ENCODE measurements at regions not wholly inside any gene's neighbourhood (a gene's known extent, or its start where the extent isn't known, plus 50 kb on each side); places are given as distances from the start of the nearest gene placed in this dataset.

DNA sequence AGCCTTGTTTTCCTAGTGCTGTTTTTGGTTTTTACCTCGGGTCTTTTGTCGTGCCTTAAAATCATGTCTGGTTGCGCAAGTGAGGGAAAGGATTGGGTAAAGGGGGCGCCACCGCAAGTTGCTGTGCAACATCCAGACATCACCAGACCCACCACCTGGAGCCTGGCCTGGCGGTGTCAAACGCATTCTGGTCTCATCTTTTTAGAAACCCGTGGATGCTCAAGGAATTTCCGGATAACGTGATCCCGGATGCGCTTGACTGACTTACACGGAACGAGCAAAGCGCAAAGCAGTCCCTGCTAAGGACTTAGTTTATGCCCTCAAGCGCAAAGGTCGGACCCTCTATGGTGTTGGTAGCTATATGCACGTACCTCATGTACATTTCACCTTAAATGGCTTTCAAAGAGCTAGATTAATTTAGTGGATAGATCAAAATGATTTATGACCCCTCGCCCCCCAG lies 105.2 kb downstream of the OR2B2 start:
- Histone ChIP-seq H3K36me3 (ENCODE audit: control insufficient read depth in 2 of 2, extremely low read depth in 1 of 2, insufficient read depth in 2 of 2, low read length in 2 of 2) (no peaks in the 10 kb centered on the region), H3K9ac (replicated peaks; ENCODE audit: extremely low read depth, insufficient read depth, low read length) (peak overlapping the region; percentile 4), H3K4me1 (ENCODE audit: control insufficient read depth, extremely low read depth, insufficient read depth, low read length) (peaks cover 24% of the 10 kb centered on the region), H3K79me2 (ENCODE audit: control insufficient read depth, insufficient read depth, low read length) (no peaks in the 10 kb centered on the region), H3K4me3 (replicated peaks in 1 of 3; ENCODE audit: insufficient read depth in 1 of 3, low read depth in 1 of 3, low read length in 3 of 3) (peak overlapping the region in 2 of 3 experiments; percentile 48), H4K20me1 (replicated peaks; ENCODE audit: control insufficient read depth, extremely low read depth, insufficient read depth, low read length) (no peaks in the 10 kb centered on the region), H3K9me1 (replicated peaks; ENCODE audit: control insufficient read depth, extremely low read depth, insufficient read depth, low read length) (no peaks in the 10 kb centered on the region), H3K9me3 (replicated peaks; ENCODE audit: control insufficient read depth, insufficient read depth, low read length) (no peaks in the 10 kb centered on the region), H3K27ac (ENCODE audit: insufficient read depth, low read depth, low read length) (peak overlapping the region; percentile 35), H3K4me2 (ENCODE audit: insufficient read depth, low read length) (peak overlapping the region; percentile 64), H2AFZ (ENCODE audit: low read depth, low read length) (peak overlapping the region; percentile 36), H3K27me3 (ENCODE audit: control insufficient read depth in 2 of 2, insufficient read depth in 2 of 2, low read length in 2 of 2) (no peaks in the 10 kb centered on the region)
- ChIA-PET CTCF (interaction anchor here (0.6 to 6.8 kb wide), 11 partner anchors 9 to 864 kb away, joined by 3 to 67 read pairs (median 5); a partner anchor contains a TSS), POLR2A (interaction anchor here (0.9 to 5.7 kb wide), 12 partner anchors 18 to 674 kb away, joined by 3 to 99 read pairs (median 10); a partner anchor contains a TSS)
- intact Hi-C loops (cut with micrococcal nuclease) (loop anchor here (1.0 kb wide), 1 partner anchor 11 kb away; no protein-coding TSS in a partner anchor), dilution Hi-C loops (cut with MboI; ENCODE audit: extremely low pct_ligation_motif_present, low sequenced_read_pairs) (no loop called here)
- FAIRE-seq = peak; percentile 4
- no TSS peak for BruUV-seq (replicated peaks)
- TF ChIP-seq EZH2 (IDR thresholded peaks at IDR 0.05; ENCODE audit: borderline replicate concordance, low read depth, low read length, severe bottlenecking) (no peak), JUN (IDR thresholded peaks at IDR 0.05; ENCODE audit: borderline replicate concordance, insufficient read depth, insufficient read length, low read depth) (no peak), CTCF (IDR thresholded peaks at IDR 0.05; ENCODE audit: extremely low read depth in 1 of 2, insufficient read depth in 1 of 2, low read depth in 1 of 2, low read length in 2 of 2) (no peak), FOS (IDR thresholded peaks at IDR 0.05; ENCODE audit: borderline replicate concordance, insufficient read depth, low read length) (no peak), MYC (IDR thresholded peaks at IDR 0.05; ENCODE audit: low read depth, low read length) (no peak), POLR2AphosphoS5 (IDR thresholded peaks at IDR 0.05; ENCODE audit: insufficient read depth, low read depth, low read length) (no peak), GATA2 (IDR thresholded peaks at IDR 0.05; ENCODE audit: insufficient read depth, insufficient read length, low read depth, low read length) (no peak), POLR2A (IDR thresholded peaks at IDR 0.05; ENCODE audit: low read depth, low read length) (no peak)
- TF ChIP-seq, protein P1, sequence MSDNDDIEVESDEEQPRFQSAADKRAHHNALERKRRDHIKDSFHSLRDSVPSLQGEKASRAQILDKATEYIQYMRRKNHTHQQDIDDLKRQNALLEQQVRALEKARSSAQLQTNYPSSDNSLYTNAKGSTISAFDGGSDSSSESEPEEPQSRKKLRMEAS (IDR thresholded peaks at IDR 0.05; ENCODE audit: insufficient read depth, insufficient read length) = no peak
- DNase-seq (ENCODE audit: low read depth, low spot score) = peak; percentile 34

All from endothelial cell of umbilical vein (primary cell).